K562 (cell line): ENCODE measurements at regions not wholly inside any gene's neighbourhood (a gene's known extent, or its start where the extent isn't known, plus 50 kb on each side); places are given as distances from the start of the nearest gene placed in this dataset.

Source experiments
- ATAC-seq: fragments of 200-7000 bp; cut with Tn5 transposase; 3 replicates; pipeline ENCODE4 v1.9.1; 2020; ENCODE audit warnings: moderate library complexity
- BruUV-seq: library from RNA; stranded (reverse); fragments of 400-500 nt; replicated peaks from 2 replicates; lab custom pipeline; 2021; lab: Mats Ljungman, UMichigan
- CTCF ChIA-PET: fragments of 300-600 bp; formaldehyde crosslinking; extraction: SDS; loops from one replicate; lab custom pipeline; 2021; ENCODE audit warnings: low intra/inter-chr PET ratio; lab: Yijun Ruan, JAX
- POLR2A ChIA-PET: fragments of 300-600, 350-650 bp; sonication (Branson Sonifier 250); formaldehyde crosslinking; extraction: SDS; loops from one replicate; lab custom pipeline; 2021; ENCODE audit warnings: antibody characterized with exemption, inconsistent platforms; lab: Yijun Ruan, JAX
- DNase-seq, 4 experiments: peaks; one replicate each; pipeline versions ENCODE4 v3.0.0 to v3.0.0-alpha.2; 2011 to 2018; ENCODE audit warnings: low spot score in 3 of 4, mixed read lengths in 3 of 4; ENCODE audit errors: extremely low read depth in 1 of 4
- FAIRE-seq: peaks from 2 replicates; lab custom pipeline; 2011; peaks lifted over from hg19 to GRCh38; lab: Jason Lieb, UNC
- H2AFZ ChIP-seq: 2 replicates; pipeline ENCODE4 v1.6.0; 2011; ENCODE audit warnings: low read depth, low read length, control low read depth, inconsistent platforms
- H3K27ac ChIP-seq: fragments of 200-600 bp; 3 replicates; pipeline ENCODE4 v1.8.0; 2011; ENCODE audit warnings: low read depth, mild to moderate bottlenecking, control low read depth, inconsistent platforms, low read length, moderate library complexity, mixed read lengths; ENCODE audit errors: extremely low read depth
- H3K27me3 ChIP-seq, 2 experiments: fragments of 300-600 bp in 1 of 2; 2 replicates in 1 of 2; 3 replicates in 1 of 2; pipeline versions ENCODE4 v1.6.0 to v1.8.0; 2011; ENCODE audit warnings: inconsistent platforms in 2 of 2, low read length in 2 of 2, mild to moderate bottlenecking in 1 of 2, mixed read lengths in 1 of 2, moderate library complexity in 1 of 2; ENCODE audit not compliant: control insufficient read depth in 2 of 2, insufficient read depth in 2 of 2
- H3K36me3 ChIP-seq: fragments of 300-600 bp; 3 replicates; pipeline ENCODE4 v1.8.0; 2011; ENCODE audit warnings: mild to moderate bottlenecking, low read length, inconsistent platforms; ENCODE audit not compliant: control insufficient read depth, insufficient read depth
- H3K4me1 ChIP-seq, 2 experiments: fragments of 200-600 bp in 1 of 2; replicated peaks in 1 of 2; 2 replicates in 1 of 2; 3 replicates in 1 of 2; pipeline versions ENCODE4 v1.5.1 to v1.8.0; 2011; ENCODE audit warnings: inconsistent platforms in 2 of 2, low read length in 2 of 2, mild to moderate bottlenecking in 1 of 2, mixed read lengths in 1 of 2, moderate library complexity in 1 of 2; ENCODE audit not compliant: control insufficient read depth in 2 of 2, insufficient read depth in 2 of 2
- H3K4me2 ChIP-seq: 2 replicates; pipeline ENCODE4 v1.6.1; 2011; ENCODE audit warnings: low read length, control low read depth, inconsistent platforms, mixed read lengths; ENCODE audit not compliant: insufficient read depth
- H3K4me3 ChIP-seq: fragments of 200-600 bp; sonication (generic), shearing (Covaris generic); 2 replicates; pipeline ENCODE4 v1.5.1; 2016; ENCODE audit warnings: control low read depth, inconsistent platforms
- H3K79me2 ChIP-seq: fragments of 200-600 bp; 3 replicates; pipeline ENCODE4 v1.8.0; 2011; ENCODE audit warnings: low read length, inconsistent platforms; ENCODE audit not compliant: control insufficient read depth, insufficient read depth
- H3K9ac ChIP-seq, 2 experiments: 2 replicates each; pipeline versions ENCODE4 v1.6.0 to v1.6.1; 2011; ENCODE audit warnings: low read depth in 2 of 2, low read length in 2 of 2, control low read depth in 1 of 2, inconsistent platforms in 1 of 2, mild to moderate bottlenecking in 1 of 2, mixed read lengths in 1 of 2; ENCODE audit not compliant: insufficient read depth in 1 of 2
- H3K9me1 ChIP-seq: one replicate; pipeline ENCODE4 v1.6.0; 2011; ENCODE audit warnings: inconsistent platforms, mild to moderate bottlenecking, low read length, moderate library complexity; ENCODE audit not compliant: control insufficient read depth, insufficient read depth
- H3K9me3 ChIP-seq: replicated peaks from 2 replicates; pipeline ENCODE4 v1.5.1; 2011; ENCODE audit warnings: low read depth, low read length, inconsistent platforms; ENCODE audit not compliant: control insufficient read depth, insufficient read depth
- H4K20me1 ChIP-seq: replicated peaks from 2 replicates; pipeline ENCODE4 v1.6.1; 2011; ENCODE audit warnings: low read length, inconsistent platforms, mixed read lengths; ENCODE audit not compliant: control insufficient read depth, insufficient read depth
- ASH1L ChIP-seq: fragments of 450-650 bp; IDR thresholded peaks from 2 replicates; pipeline ENCODE4 v1.6.1; 2018; ENCODE audit warnings: borderline replicate concordance, mild to moderate bottlenecking, low read depth; ENCODE audit not compliant: partially characterized antibody
- BRCA1 ChIP-seq, 2 experiments: fragments of 450-650 bp in 1 of 2; sonication (generic) in 1 of 2; formaldehyde crosslinking in 1 of 2; IDR thresholded peaks; 2 replicates each; pipeline versions ENCODE4 v1.5.0 to v1.6.1; 2017 to 2020; ENCODE audit warnings: mild to moderate bottlenecking in 1 of 2, missing genetic modification reagents in 1 of 2
- CREM ChIP-seq: IDR thresholded peaks from 2 replicates; pipeline ENCODE4 v1.6.1; 2014; ENCODE audit warnings: antibody characterized with exemption, low read depth
- ESRRA ChIP-seq: fragments of 450-650 bp; IDR thresholded peaks from 2 replicates; pipeline ENCODE4 v1.6.1; 2014; ENCODE audit warnings: low read depth, mild to moderate bottlenecking, moderate library complexity, borderline replicate concordance
- GATAD2A ChIP-seq: fragments of 450-650 bp; IDR thresholded peaks from 2 replicates; pipeline ENCODE4 v1.6.1; 2017
- KHSRP ChIP-seq: fragments of 450-650 bp; IDR thresholded peaks from 2 replicates; pipeline ENCODE4 v1.6.1; 2017
- LCOR ChIP-seq: sonication (generic); formaldehyde crosslinking; IDR thresholded peaks from 2 replicates; pipeline ENCODE4 v1.8.0; 2022; ENCODE audit warnings: mild to moderate bottlenecking, missing genetic modification reagents
- NFIC ChIP-seq: fragments of 450-650 bp; IDR thresholded peaks from 2 replicates; pipeline ENCODE4 v1.6.1; 2017; ENCODE audit warnings: mild to moderate bottlenecking, inconsistent platforms
- TRIM24 ChIP-seq, 2 experiments: fragments of 450-650 bp; IDR thresholded peaks; 2 replicates each; pipeline ENCODE4 v1.6.1; 2016
- TRIM28 ChIP-seq: fragments of 450-650 bp; IDR thresholded peaks from 2 replicates; pipeline ENCODE4 v1.6.1; 2017
- ZBTB17 ChIP-seq: fragments of 450-650 bp; formaldehyde crosslinking; IDR thresholded peaks from 2 replicates; pipeline ENCODE4 v1.4.0; 2020; ENCODE audit warnings: mild to moderate bottlenecking
- ZNF174 ChIP-seq: fragments of 250-450 bp; sonication (Bioruptor Pico); IDR thresholded peaks from 2 replicates; pipeline ENCODE4 v1.4.0; 2020; ENCODE audit warnings: mild to moderate bottlenecking
- ZNF212 ChIP-seq: fragments of 450-650 bp; formaldehyde crosslinking; IDR thresholded peaks from 2 replicates; pipeline ENCODE4 v1.4.0; 2020; ENCODE audit warnings: mild to moderate bottlenecking
- WGBS: fragments of 100-300 bp; shearing (Covaris generic); methylation state at CpG from one replicate; pipeline ENCODE4 v1.1.6; 2016; ENCODE audit warnings: low coverage, mixed read lengths; ENCODE audit not compliant: insufficient coverage; ENCODE audit errors: missing lambda C conversion rate; 5-methylcytosine and 5-hydroxymethylcytosine counted together
- in situ Hi-C: fragments of 300-500 bp; cut with MboI; formaldehyde crosslinking; loops from 4 replicates; pipeline ENCODE4 v1.15.0; 2018; ENCODE audit warnings: inconsistent platforms, mixed read lengths
- intact Hi-C: fragments of 100-400 bp; cut with micrococcal nuclease; formaldehyde crosslinking; loops from 2 replicates; pipeline ENCODE4 v1.14.2; 2022
- TF ChIP-seq, protein P1 (sequence below): fragments of 450-650 bp; formaldehyde crosslinking; IDR thresholded peaks from 2 replicates; pipeline ENCODE4 v1.4.0; 2022; ENCODE audit warnings: missing genetic modification characterization
- TF ChIP-seq, protein P2 (sequence below): fragments of 250-450 bp; sonication (Bioruptor Pico); IDR thresholded peaks from 2 replicates; pipeline ENCODE4 v1.4.0; 2020; ENCODE audit warnings: mild to moderate bottlenecking, moderate library complexity, borderline replicate concordance
- TF ChIP-seq, protein P3 (sequence below), 2 experiments: fragments of 450-650 bp in 1 of 2; sonication (generic) in 1 of 2; formaldehyde crosslinking in 1 of 2; IDR thresholded peaks in 1 of 2; conservative IDR thresholded peaks in 1 of 2; 2 replicates each; pipeline versions ENCODE4 v1.6.1 to v1.8.1; 2016 to 2023; ENCODE audit warnings: mild to moderate bottlenecking in 2 of 2, moderate library complexity in 2 of 2, inconsistent platforms in 1 of 2, missing genetic modification reagents in 1 of 2

DNA sequence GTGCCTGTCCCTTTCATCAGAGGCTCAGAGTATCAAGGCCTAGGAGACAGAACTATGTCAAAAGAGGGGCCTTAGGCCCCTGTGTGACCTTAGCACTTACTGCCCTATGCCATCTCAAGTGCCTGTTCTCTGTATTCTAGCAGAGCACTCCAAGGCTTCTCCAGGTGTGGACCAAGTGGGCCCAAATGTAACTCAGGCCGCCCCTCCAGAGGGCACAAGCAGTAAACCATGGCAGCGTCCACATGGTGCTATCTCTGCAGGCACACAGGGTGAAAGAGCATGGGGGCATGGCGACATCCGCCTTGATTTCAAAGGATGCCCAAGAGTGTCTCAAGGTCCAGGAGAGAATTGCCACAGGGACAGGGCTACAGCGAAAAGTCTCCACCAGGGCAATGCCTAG is 628.7 kb downstream of the RPS29 start:
- intact Hi-C loops = no loop called here
- 4% methylated on average over 4 of the region's 5 CpGs for WGBS
- in situ Hi-C loops = no loop called here
- TF ChIP-seq ESRRA (no peak), TRIM28 (no peak), CREM (no peak), KHSRP (no peak), LCOR (CRISPR knock-in tag) (no peak), GATAD2A (no peak), ZNF174 (CRISPR knock-in tag) (no peak), ZBTB17 (CRISPR knock-in tag) (no peak), BRCA1 (IDR thresholded peaks at IDR 0.05) (no peak), BRCA1 (CRISPR knock-in tag; IDR thresholded peaks at IDR 0.05) (no peak), ASH1L (no peak), NFIC (no peak), TRIM24 (IDR thresholded peaks at IDR 0.05) (no peak), ZNF212 (CRISPR knock-in tag) (no peak)
- TF ChIP-seq, protein P1, sequence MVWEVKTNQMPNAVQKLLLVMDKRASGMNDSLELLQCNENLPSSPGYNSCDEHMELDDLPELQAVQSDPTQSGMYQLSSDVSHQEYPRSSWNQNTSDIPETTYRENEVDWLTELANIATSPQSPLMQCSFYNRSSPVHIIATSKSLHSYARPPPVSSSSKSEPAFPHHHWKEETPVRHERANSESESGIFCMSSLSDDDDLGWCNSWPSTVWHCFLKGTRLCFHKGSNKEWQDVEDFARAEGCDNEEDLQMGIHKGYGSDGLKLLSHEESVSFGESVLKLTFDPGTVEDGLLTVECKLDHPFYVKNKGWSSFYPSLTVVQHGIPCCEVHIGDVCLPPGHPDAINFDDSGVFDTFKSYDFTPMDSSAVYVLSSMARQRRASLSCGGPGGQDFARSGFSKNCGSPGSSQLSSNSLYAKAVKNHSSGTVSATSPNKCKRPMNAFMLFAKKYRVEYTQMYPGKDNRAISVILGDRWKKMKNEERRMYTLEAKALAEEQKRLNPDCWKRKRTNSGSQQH = no peak
- TF ChIP-seq, protein P2, sequence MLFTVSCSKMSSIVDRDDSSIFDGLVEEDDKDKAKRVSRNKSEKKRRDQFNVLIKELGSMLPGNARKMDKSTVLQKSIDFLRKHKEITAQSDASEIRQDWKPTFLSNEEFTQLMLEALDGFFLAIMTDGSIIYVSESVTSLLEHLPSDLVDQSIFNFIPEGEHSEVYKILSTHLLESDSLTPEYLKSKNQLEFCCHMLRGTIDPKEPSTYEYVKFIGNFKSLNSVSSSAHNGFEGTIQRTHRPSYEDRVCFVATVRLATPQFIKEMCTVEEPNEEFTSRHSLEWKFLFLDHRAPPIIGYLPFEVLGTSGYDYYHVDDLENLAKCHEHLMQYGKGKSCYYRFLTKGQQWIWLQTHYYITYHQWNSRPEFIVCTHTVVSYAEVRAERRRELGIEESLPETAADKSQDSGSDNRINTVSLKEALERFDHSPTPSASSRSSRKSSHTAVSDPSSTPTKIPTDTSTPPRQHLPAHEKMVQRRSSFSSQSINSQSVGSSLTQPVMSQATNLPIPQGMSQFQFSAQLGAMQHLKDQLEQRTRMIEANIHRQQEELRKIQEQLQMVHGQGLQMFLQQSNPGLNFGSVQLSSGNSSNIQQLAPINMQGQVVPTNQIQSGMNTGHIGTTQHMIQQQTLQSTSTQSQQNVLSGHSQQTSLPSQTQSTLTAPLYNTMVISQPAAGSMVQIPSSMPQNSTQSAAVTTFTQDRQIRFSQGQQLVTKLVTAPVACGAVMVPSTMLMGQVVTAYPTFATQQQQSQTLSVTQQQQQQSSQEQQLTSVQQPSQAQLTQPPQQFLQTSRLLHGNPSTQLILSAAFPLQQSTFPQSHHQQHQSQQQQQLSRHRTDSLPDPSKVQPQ = no peak
- TF ChIP-seq, protein P3, sequence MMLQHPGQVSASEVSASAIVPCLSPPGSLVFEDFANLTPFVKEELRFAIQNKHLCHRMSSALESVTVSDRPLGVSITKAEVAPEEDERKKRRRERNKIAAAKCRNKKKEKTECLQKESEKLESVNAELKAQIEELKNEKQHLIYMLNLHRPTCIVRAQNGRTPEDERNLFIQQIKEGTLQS (IDR thresholded peaks at IDR 0.05) = no peak
- TF ChIP-seq, protein P3 (CRISPR knock-in tag; conservative IDR thresholded peaks at IDR 0.05) = no peak

More for the DNA sequence above, 628.7 kb downstream of the RPS29 start:
- no peak overlapping the region for H3K4me2 ChIP-seq
- no peak overlapping the region for H3K4me3 ChIP-seq
- H3K79me2 ChIP-seq = no peaks in the 10 kb centered on the region
- ChIA-PET POLR2A (no interaction called here), CTCF (no interaction called here)
- no peak for DNase-seq
- H3K9me1 ChIP-seq = no peaks in the 10 kb centered on the region
- no peak for FAIRE-seq
- H4K20me1 ChIP-seq = no peaks in the 10 kb centered on the region
- no TSS peak for BruUV-seq
- no peaks in the 10 kb centered on the region for H3K4me1 ChIP-seq
- H3K36me3 ChIP-seq = no peaks in the 10 kb centered on the region
- H3K9ac ChIP-seq = no peak overlapping the region
- H3K27ac ChIP-seq = no peak overlapping the region
- no peaks in the 10 kb centered on the region for H3K27me3 ChIP-seq
- ATAC-seq = no peak
- no peaks in the 10 kb centered on the region for H3K9me3 ChIP-seq
- no peak overlapping the region for H2AFZ ChIP-seq
